Activated CD8-positive, alpha-beta memory T cell treated with anti-CD3 and anti-CD28 coated beads, Interleukin-2, amount 50 U/mL, for 1 hour (primary cell): ENCODE measurements at regions not wholly inside any gene's neighbourhood (a gene's known extent, or its start where the extent isn't known, plus 50 kb on each side); places are given as distances from the start of the nearest gene placed in this dataset.

ENCODE experiments used
- DNase-seq: peaks from one replicate; pipeline ENCODE4 v3.0.0-alpha.2; 2020; ENCODE audit errors: extremely low read depth

- no peak for DNase-seq
Observed at GRCh38 chr2:236715491-236715961, 145.9 kb downstream of the ACKR3 start.

GRCh38 chr2:236717120-236717519 is 147.5 kb downstream of the ACKR3 start:
- no peak for DNase-seq

GRCh38 chr2:236717729-236718128 is 148.1 kb downstream of the ACKR3 start:
- DNase-seq, result no peak

GRCh38 chr2:236718207-236718992 is 148.8 kb downstream of the ACKR3 start:
- DNase-seq, result no peak

GRCh38 chr2:236719192-236719635 is 149.6 kb downstream of the ACKR3 start:
- no peak for DNase-seq

GRCh38 chr2:236720974-236721540 is 151.4 kb downstream of the ACKR3 start:
- DNase-seq, result no peak

GRCh38 chr2:236724200-236724599 is 154.6 kb downstream of the ACKR3 start:
- DNase-seq, result no peak

- no peak for DNase-seq
Observed at GRCh38 chr2:236726701-236727450, 157.3 kb downstream of the ACKR3 start.

- DNase-seq, result no peak
Observed at GRCh38 chr2:236728916-236729670, 159.5 kb downstream of the ACKR3 start.

GRCh38 chr2:236730393-236730792 is 160.8 kb downstream of the ACKR3 start:
- no peak for DNase-seq

- DNase-seq, result no peak
Observed at GRCh38 chr2:236731767-236732580, 162.3 kb downstream of the ACKR3 start.

- no peak for DNase-seq
Observed at GRCh38 chr2:236733156-236733555, 163.5 kb downstream of the ACKR3 start.

- no peak for DNase-seq
Observed at GRCh38 chr2:236735825-236736238, 166.2 kb downstream of the ACKR3 start.

- DNase-seq, result no peak
Observed at GRCh38 chr2:236738030-236738429, 168.4 kb downstream of the ACKR3 start.

- DNase-seq, result no peak
Observed at GRCh38 chr2:236738896-236739295, 169.3 kb downstream of the ACKR3 start.

GRCh38 chr2:236739663-236740062 is 170.0 kb downstream of the ACKR3 start:
- DNase-seq, result no peak

GRCh38 chr2:236740506-236740905 is 170.9 kb downstream of the ACKR3 start:
- DNase-seq, result no peak

- no peak for DNase-seq
Observed at GRCh38 chr2:236743039-236743920, 173.7 kb downstream of the ACKR3 start.

- no peak for DNase-seq
Observed at GRCh38 chr2:236743921-236744280, 174.3 kb downstream of the ACKR3 start.

- no peak for DNase-seq
Observed at GRCh38 chr2:236744281-236744705, 174.7 kb downstream of the ACKR3 start.
